A549 (cell line): ENCODE measurements at regions not wholly inside any gene's neighbourhood (a gene's known extent, or its start where the extent isn't known, plus 50 kb on each side); places are given as distances from the start of the nearest gene placed in this dataset.

Experiments used
- ATAC-seq, 2 experiments: fragments of 200-7000 bp in 1 of 2; fragments of >200 bp in 1 of 2; cut with Nextera tagmentation in 1 of 2; cut with Tn5 transposase in 1 of 2; 3 replicates each; pipeline versions ENCODE4 v1.8.0 to v1.9.1; 2018 to 2020; ENCODE audit warnings: mild to moderate bottlenecking in 1 of 2, moderate library complexity in 1 of 2
- CTCF ChIA-PET: fragments of 300-600 bp; sonication (Branson Sonifier 250); formaldehyde crosslinking; extraction: SDS; loops from one replicate; lab custom pipeline; 2021; ENCODE audit warnings: antibody characterized with exemption, inconsistent platforms; lab: Yijun Ruan, JAX
- POLR2A ChIA-PET: fragments of 350-600 bp; formaldehyde crosslinking; extraction: SDS; loops from one replicate; lab custom pipeline; 2021; ENCODE audit warnings: antibody characterized with exemption, inconsistent platforms; lab: Yijun Ruan, JAX
- DNase-seq, 2 experiments: peaks; one replicate each; pipeline versions ENCODE4 v3.0.0 to v3.0.0-alpha.2; 2011 to 2016; ENCODE audit warnings: low read depth in 1 of 2, low spot score in 1 of 2
- FAIRE-seq: peaks from 2 replicates; lab custom pipeline; 2011; peaks lifted over from hg19 to GRCh38; lab: Jason Lieb, UNC
- H3K27ac ChIP-seq, 2 experiments: fragments of >200 bp; sonication (Bioruptor Twin); formaldehyde crosslinking; 3 replicates each; pipeline ENCODE4 v1.5.1; 2016 to 2017
- H3K4me1 ChIP-seq: fragments of >200 bp; sonication (Bioruptor Twin); formaldehyde crosslinking; 3 replicates; pipeline ENCODE4 v1.6.1; 2016
- H3K4me2 ChIP-seq: fragments of >200 bp; sonication (Bioruptor Twin); formaldehyde crosslinking; 3 replicates; pipeline ENCODE4 v1.6.1; 2016
- H3K4me3 ChIP-seq: fragments of >200 bp; sonication (Bioruptor Twin); formaldehyde crosslinking; 3 replicates; pipeline ENCODE4 v1.5.1; 2016
- H3K9me3 ChIP-seq: fragments of >200 bp; sonication (Bioruptor Twin); formaldehyde crosslinking; 3 replicates; pipeline ENCODE4 v1.6.1; 2016
- BHLHE40 ChIP-seq: IDR thresholded peaks from 2 replicates; pipeline ENCODE4 v1.6.1; 2012; ENCODE audit warnings: low read depth, low read length, inconsistent platforms
- CBX2 ChIP-seq: fragments of 200-600 bp; sonication (generic); IDR thresholded peaks from 2 replicates; pipeline ENCODE4 v1.6.1; 2016; ENCODE audit warnings: low read depth, mild to moderate bottlenecking, borderline replicate concordance
- E2F6 ChIP-seq: IDR thresholded peaks from 2 replicates; pipeline ENCODE4 v1.6.1; 2012; ENCODE audit warnings: low read depth, borderline replicate concordance
- EHMT2 ChIP-seq: fragments of 200-600 bp; sonication (generic); IDR thresholded peaks from 2 replicates; pipeline ENCODE4 v1.6.1; 2016; ENCODE audit warnings: antibody characterized with exemption, low read depth, mild to moderate bottlenecking, moderate library complexity
- ELK1 ChIP-seq: fragments of 150-350 bp; IDR thresholded peaks from 2 replicates; pipeline ENCODE4 v1.6.1; 2014; ENCODE audit warnings: low read depth, mild to moderate bottlenecking, low read length
- EP300 ChIP-seq, 2 experiments: fragments of >200 bp; sonication (Bioruptor Twin); formaldehyde crosslinking; IDR thresholded peaks; 2 replicates in 1 of 2; 3 replicates in 1 of 2; pipeline ENCODE4 v1.6.1; 2016 to 2017
- FOSL2 ChIP-seq, 2 experiments: fragments of 450-650 bp in 1 of 2; fragments of >200 bp in 1 of 2; sonication (Bioruptor Twin) in 1 of 2; formaldehyde crosslinking; IDR thresholded peaks; 2 replicates each; pipeline versions ENCODE4 v1.5.0 to v1.6.1; 2016 to 2020; ENCODE audit warnings: mild to moderate bottlenecking in 1 of 2, moderate library complexity in 1 of 2
- FOXS1 ChIP-seq: fragments of 250-450 bp; sonication (Bioruptor Pico); IDR thresholded peaks from 2 replicates; pipeline ENCODE4 v1.5.0; 2020; ENCODE audit warnings: mild to moderate bottlenecking, moderate library complexity
- HDAC2 ChIP-seq: fragments of 200-600 bp; sonication (generic); IDR thresholded peaks from 2 replicates; pipeline ENCODE4 v1.6.1; 2016
- HEYL ChIP-seq: fragments of 250-450 bp; sonication (Bioruptor Pico); IDR thresholded peaks from 2 replicates; pipeline ENCODE4 v1.8.0; 2021; ENCODE audit warnings: mild to moderate bottlenecking, moderate library complexity
- HOXB13 ChIP-seq: fragments of 250-450 bp; sonication (Bioruptor Pico); IDR thresholded peaks from 2 replicates; pipeline ENCODE4 v1.5.0; 2020; ENCODE audit warnings: low read depth, mild to moderate bottlenecking, moderate library complexity
- HOXB5 ChIP-seq: fragments of 250-450 bp; sonication (Bioruptor Pico); IDR thresholded peaks from 2 replicates; pipeline ENCODE4 v1.5.0; 2020; ENCODE audit warnings: mild to moderate bottlenecking, moderate library complexity
- JUN ChIP-seq, 2 experiments: fragments of >200 bp; sonication (Bioruptor Twin); formaldehyde crosslinking; IDR thresholded peaks; 2 replicates in 1 of 2; 3 replicates in 1 of 2; pipeline ENCODE4 v1.6.1; 2016 to 2017
- JUNB ChIP-seq: fragments of >200 bp; sonication (Bioruptor Twin); formaldehyde crosslinking; IDR thresholded peaks from 2 replicates; pipeline ENCODE4 v1.6.1; 2016
- KDM1A ChIP-seq: fragments of 200-600 bp; sonication (generic); IDR thresholded peaks from 2 replicates; pipeline ENCODE4 v1.6.1; 2016; ENCODE audit warnings: low read depth, mild to moderate bottlenecking
- MAZ ChIP-seq: fragments of 150-350 bp; IDR thresholded peaks from 2 replicates; pipeline ENCODE4 v1.6.1; 2014; ENCODE audit warnings: antibody characterized with exemption, low read depth, low read length, borderline replicate concordance
- MYC ChIP-seq: IDR thresholded peaks from 2 replicates; pipeline ENCODE4 v1.6.1; 2012; ENCODE audit warnings: mild to moderate bottlenecking, inconsistent platforms, low read length, improper control_type of control experiment, borderline replicate concordance
- NFE2L2 ChIP-seq: fragments of 150-350 bp; conservative IDR thresholded peaks from 2 replicates; pipeline ENCODE4 v1.6.1; 2014; ENCODE audit warnings: low read length
- NPAS2 ChIP-seq: fragments of 250-450 bp; sonication (Bioruptor Pico); IDR thresholded peaks from 2 replicates; pipeline ENCODE4 v1.8.0; 2022; ENCODE audit warnings: mild to moderate bottlenecking, moderate library complexity, borderline replicate concordance
- NR3C1 ChIP-seq: fragments of >200 bp; sonication (Bioruptor Twin); formaldehyde crosslinking; IDR thresholded peaks from 3 replicates; pipeline ENCODE4 v1.6.1; 2017
- PBX3 ChIP-seq: IDR thresholded peaks from 2 replicates; pipeline ENCODE4 v1.6.1; 2012
- RAD21 ChIP-seq, 2 experiments: fragments of >200 bp in 1 of 2; sonication (Bioruptor Twin) in 1 of 2; formaldehyde crosslinking in 1 of 2; IDR thresholded peaks in 1 of 2; conservative IDR thresholded peaks in 1 of 2; 2 replicates in 1 of 2; 3 replicates in 1 of 2; pipeline ENCODE4 v1.6.1; 2012 to 2018; ENCODE audit warnings: inconsistent platforms in 1 of 2
- RFX5 ChIP-seq: fragments of 450-650 bp; IDR thresholded peaks from 2 replicates; pipeline ENCODE4 v1.7.1; 2014; ENCODE audit warnings: antibody characterized with exemption, mild to moderate bottlenecking, moderate library complexity
- RNF2 ChIP-seq: fragments of 200-600 bp; sonication (generic); IDR thresholded peaks from 2 replicates; pipeline ENCODE4 v1.6.1; 2016; ENCODE audit warnings: low read depth, mild to moderate bottlenecking, antibody characterized with exemption, moderate library complexity, borderline replicate concordance
- SREBF2 ChIP-seq: fragments of 450-650 bp; IDR thresholded peaks from 2 replicates; pipeline ENCODE4 v1.6.1; 2014; ENCODE audit warnings: mild to moderate bottlenecking, moderate library complexity
- TP53 ChIP-seq: fragments of 250-450 bp; sonication (Bioruptor Pico); IDR thresholded peaks from 2 replicates; pipeline ENCODE4 v1.5.0; 2021; ENCODE audit warnings: mild to moderate bottlenecking, moderate library complexity
- USF2 ChIP-seq: fragments of 450-650 bp; IDR thresholded peaks from 2 replicates; pipeline ENCODE4 v1.6.1; 2014; ENCODE audit warnings: antibody characterized with exemption
- ZFP36 ChIP-seq: fragments of 450-650 bp; IDR thresholded peaks from 2 replicates; pipeline ENCODE4 v1.6.1; 2014; ENCODE audit warnings: borderline replicate concordance; ENCODE audit not compliant: partially characterized antibody
- ZSCAN20 ChIP-seq: fragments of 250-450 bp; sonication (Bioruptor Pico); IDR thresholded peaks from 2 replicates; pipeline ENCODE4 v1.8.0; 2022; ENCODE audit warnings: mild to moderate bottlenecking, moderate library complexity
- TF ChIP-seq, protein P1 (sequence below): IDR thresholded peaks from 2 replicates; pipeline ENCODE4 v1.6.1; 2012
- TF ChIP-seq, protein P2 (sequence below): fragments of 200-600 bp; sonication (generic); IDR thresholded peaks from 2 replicates; pipeline ENCODE4 v1.6.1; 2016; ENCODE audit warnings: antibody characterized with exemption, mild to moderate bottlenecking, moderate library complexity
- TF ChIP-seq, protein P3 (sequence below): fragments of 250-450 bp; sonication (Bioruptor Pico); IDR thresholded peaks from 2 replicates; pipeline ENCODE4 v1.5.0; 2021; ENCODE audit warnings: mild to moderate bottlenecking, moderate library complexity, borderline replicate concordance

- no peaks in the 10 kb centered on the region for H3K9me3 ChIP-seq
- ChIA-PET CTCF (interaction anchor here (1.3 to 2.1 kb wide), 2 partner anchors 8 to 261 kb away, joined by 3 to 7 read pairs; no protein-coding TSS in a partner anchor), POLR2A (interaction anchor here (1.0 to 3.2 kb wide), 2 partner anchors 156 to 223 kb away, joined by 4 to 17 read pairs; partner anchors contain the start of gene NRIP1)
- H3K4me2 ChIP-seq: peak overlapping the region; percentile 63
- peak; percentile 43 for FAIRE-seq
- H3K4me3 ChIP-seq: no peak overlapping the region
- DNase-seq: peak; percentile 15 to 92
- peaks cover 51% of the 10 kb centered on the region for H3K4me1 ChIP-seq
- ATAC-seq: peak; percentile 93 to 94
- peak overlapping the region; percentile 86 to 88 for H3K27ac ChIP-seq
- TF ChIP-seq USF2 (no peak), TP53 (CRISPR knock-in tag) (no peak), ZFP36 (no peak), EP300 (IDR thresholded peaks at IDR 0.05) (peak; percentile 78 to 88; a peak in 3 of 5 replicates), ZSCAN20 (CRISPR knock-in tag) (no peak), JUN (IDR thresholded peaks at IDR 0.05) (peak; percentile 75 to 80; a peak in 4 of 5 replicates), ELK1 (no peak), PBX3 (no peak), CBX2 (no peak), E2F6 (no peak), KDM1A (no peak), NR3C1 (no peak), JUNB (peak; percentile 82), HOXB5 (no peak), RNF2 (no peak), HDAC2 (no peak), RFX5 (no peak), FOSL2 (IDR thresholded peaks at IDR 0.05) (peak; percentile 49; the same call in 1 of the 2 replicates), FOSL2 (CRISPR knock-in tag; IDR thresholded peaks at IDR 0.05) (peak; percentile 83), NPAS2 (no peak), HEYL (CRISPR knock-in tag) (no peak), SREBF2 (no peak), EHMT2 (no peak), BHLHE40 (no peak), NFE2L2 (no peak), HOXB13 (CRISPR knock-in tag) (no peak), FOXS1 (no peak), MYC (no peak), MAZ (no peak), RAD21 (conservative IDR thresholded peaks at IDR 0.05 in 1 of 2, IDR thresholded peaks at IDR 0.05 in 1 of 2) (peak; percentile 10 to 55; a peak in 4 of 5 replicates)
- TF ChIP-seq, protein P1, sequence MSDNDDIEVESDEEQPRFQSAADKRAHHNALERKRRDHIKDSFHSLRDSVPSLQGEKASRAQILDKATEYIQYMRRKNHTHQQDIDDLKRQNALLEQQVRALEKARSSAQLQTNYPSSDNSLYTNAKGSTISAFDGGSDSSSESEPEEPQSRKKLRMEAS: peak; percentile 39; the same call in 1 of the 2 replicates
- TF ChIP-seq, protein P2, sequence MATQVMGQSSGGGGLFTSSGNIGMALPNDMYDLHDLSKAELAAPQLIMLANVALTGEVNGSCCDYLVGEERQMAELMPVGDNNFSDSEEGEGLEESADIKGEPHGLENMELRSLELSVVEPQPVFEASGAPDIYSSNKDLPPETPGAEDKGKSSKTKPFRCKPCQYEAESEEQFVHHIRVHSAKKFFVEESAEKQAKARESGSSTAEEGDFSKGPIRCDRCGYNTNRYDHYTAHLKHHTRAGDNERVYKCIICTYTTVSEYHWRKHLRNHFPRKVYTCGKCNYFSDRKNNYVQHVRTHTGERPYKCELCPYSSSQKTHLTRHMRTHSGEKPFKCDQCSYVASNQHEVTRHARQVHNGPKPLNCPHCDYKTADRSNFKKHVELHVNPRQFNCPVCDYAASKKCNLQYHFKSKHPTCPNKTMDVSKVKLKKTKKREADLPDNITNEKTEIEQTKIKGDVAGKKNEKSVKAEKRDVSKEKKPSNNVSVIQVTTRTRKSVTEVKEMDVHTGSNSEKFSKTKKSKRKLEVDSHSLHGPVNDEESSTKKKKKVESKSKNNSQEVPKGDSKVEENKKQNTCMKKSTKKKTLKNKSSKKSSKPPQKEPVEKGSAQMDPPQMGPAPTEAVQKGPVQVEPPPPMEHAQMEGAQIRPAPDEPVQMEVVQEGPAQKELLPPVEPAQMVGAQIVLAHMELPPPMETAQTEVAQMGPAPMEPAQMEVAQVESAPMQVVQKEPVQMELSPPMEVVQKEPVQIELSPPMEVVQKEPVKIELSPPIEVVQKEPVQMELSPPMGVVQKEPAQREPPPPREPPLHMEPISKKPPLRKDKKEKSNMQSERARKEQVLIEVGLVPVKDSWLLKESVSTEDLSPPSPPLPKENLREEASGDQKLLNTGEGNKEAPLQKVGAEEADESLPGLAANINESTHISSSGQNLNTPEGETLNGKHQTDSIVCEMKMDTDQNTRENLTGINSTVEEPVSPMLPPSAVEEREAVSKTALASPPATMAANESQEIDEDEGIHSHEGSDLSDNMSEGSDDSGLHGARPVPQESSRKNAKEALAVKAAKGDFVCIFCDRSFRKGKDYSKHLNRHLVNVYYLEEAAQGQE: no peak
- TF ChIP-seq, protein P3, sequence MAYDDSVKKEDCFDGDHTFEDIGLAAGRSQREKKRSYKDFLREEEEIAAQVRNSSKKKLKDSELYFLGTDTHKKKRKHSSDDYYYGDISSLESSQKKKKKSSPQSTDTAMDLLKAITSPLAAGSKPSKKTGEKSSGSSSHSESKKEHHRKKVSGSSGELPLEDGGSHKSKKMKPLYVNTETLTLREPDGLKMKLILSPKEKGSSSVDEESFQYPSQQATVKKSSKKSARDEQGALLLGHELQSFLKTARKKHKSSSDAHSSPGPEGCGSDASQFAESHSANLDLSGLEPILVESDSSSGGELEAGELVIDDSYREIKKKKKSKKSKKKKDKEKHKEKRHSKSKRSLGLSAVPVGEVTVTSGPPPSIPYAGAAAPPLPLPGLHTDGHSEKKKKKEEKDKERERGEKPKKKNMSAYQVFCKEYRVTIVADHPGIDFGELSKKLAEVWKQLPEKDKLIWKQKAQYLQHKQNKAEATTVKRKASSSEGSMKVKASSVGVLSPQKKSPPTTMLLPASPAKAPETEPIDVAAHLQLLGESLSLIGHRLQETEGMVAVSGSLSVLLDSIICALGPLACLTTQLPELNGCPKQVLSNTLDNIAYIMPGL (CRISPR knock-in tag): no peak
These were observed 157.1 kb upstream of the NRIP1 start for GRCh38 chr21:15221799-15222386.
